ENCODE measurements at regions not wholly inside any gene's neighbourhood (a gene's known extent, or its start where the extent isn't known, plus 50 kb on each side); places are given as distances from the start of the nearest gene placed in this dataset.

DNA sequence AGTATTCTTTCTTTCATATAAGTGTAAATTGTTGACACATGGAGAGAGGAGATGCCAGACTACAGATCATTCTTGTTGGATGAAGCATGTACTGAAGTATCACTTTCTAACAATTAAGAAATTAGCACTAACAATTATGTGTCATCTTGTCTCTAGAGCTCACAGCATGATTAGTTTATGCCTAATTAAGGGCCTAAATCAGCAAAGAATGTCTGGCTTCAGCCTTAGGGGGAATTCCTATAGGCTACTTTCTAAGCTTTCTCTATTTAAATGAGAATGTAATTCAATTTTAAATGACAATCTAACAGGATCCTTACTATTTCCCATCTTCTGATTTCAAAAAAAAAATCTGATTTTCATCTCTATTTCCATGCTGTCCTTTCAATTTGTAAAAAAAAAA, 371.0 kb downstream of the EPHA7 start:
- TF ChIP-seq, protein P1, sequence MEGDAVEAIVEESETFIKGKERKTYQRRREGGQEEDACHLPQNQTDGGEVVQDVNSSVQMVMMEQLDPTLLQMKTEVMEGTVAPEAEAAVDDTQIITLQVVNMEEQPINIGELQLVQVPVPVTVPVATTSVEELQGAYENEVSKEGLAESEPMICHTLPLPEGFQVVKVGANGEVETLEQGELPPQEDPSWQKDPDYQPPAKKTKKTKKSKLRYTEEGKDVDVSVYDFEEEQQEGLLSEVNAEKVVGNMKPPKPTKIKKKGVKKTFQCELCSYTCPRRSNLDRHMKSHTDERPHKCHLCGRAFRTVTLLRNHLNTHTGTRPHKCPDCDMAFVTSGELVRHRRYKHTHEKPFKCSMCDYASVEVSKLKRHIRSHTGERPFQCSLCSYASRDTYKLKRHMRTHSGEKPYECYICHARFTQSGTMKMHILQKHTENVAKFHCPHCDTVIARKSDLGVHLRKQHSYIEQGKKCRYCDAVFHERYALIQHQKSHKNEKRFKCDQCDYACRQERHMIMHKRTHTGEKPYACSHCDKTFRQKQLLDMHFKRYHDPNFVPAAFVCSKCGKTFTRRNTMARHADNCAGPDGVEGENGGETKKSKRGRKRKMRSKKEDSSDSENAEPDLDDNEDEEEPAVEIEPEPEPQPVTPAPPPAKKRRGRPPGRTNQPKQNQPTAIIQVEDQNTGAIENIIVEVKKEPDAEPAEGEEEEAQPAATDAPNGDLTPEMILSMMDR (IDR thresholded peaks at IDR 0.05) = no peak
- no peak for TF ChIP-seq POLR2A (IDR thresholded peaks at IDR 0.05)

Measured in breast epithelium (tissue), 3 donors.